Cardiac septum (tissue), 1 donor: ENCODE measurements at regions not wholly inside any gene's neighbourhood (a gene's known extent, or its start where the extent isn't known, plus 50 kb on each side); places are given as distances from the start of the nearest gene placed in this dataset.
"Not testable (repeated sequence)": the region's sequence is repeated elsewhere in the genome, so short reads cannot be mapped to it uniquely, and the experiment has no call there.

Source experiments
- DNase-seq: peaks from one replicate; pipeline ENCODE4 v3.0.0-alpha.2; 2020; ENCODE audit warnings: low spot score
- intact Hi-C: fragments of 100-400 bp; cut with DNase I; formaldehyde crosslinking; loops from one replicate; pipeline ENCODE4 v1.14.0; 2022
- donor health status: DM: no; HTN: no; CAD: no.

DNA sequence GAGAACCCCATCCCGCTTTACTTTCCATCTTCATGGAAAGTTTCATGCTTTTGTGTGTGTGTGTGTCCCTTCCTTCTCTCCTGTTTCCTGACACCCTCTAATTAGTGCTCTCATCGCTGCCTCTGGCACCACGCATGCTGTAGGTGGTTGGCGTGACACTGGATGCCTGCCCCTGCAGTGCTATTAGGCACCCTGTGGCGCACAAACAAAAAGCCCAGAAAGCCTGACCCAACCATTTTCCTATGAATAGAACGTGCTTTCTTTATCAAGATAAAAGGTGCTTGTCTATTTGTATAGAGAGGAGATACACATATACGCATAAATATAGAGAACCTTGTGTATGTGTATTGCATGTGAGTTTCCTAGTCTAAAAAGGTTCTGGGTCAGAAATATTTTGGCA, 120.8 kb upstream of the CDCA7L start:
- intact Hi-C loops, result no loop called here
- DNase-seq, result no peak

DNA sequence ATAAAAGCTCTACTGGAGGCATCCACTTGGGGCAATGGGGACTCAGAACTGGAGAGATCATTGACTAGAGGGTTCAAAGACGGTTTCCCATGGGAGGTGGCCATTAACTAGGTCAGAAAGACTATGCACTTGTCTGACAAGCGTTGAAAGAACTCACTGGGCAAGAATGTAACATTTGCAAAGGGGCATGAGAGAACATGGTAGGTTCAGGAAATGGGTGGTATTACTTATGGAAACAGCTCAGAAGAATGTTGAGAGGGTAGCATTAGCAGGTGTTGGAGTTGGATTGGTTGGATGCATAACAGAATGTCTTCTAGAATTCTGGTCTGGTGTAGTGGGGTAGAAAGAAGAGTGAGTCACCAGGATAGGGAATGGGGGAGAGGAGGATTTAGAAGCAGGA, 119.1 kb upstream of the CDCA7L start:
- intact Hi-C loops, result no loop called here
- DNase-seq, result no peak

DNA sequence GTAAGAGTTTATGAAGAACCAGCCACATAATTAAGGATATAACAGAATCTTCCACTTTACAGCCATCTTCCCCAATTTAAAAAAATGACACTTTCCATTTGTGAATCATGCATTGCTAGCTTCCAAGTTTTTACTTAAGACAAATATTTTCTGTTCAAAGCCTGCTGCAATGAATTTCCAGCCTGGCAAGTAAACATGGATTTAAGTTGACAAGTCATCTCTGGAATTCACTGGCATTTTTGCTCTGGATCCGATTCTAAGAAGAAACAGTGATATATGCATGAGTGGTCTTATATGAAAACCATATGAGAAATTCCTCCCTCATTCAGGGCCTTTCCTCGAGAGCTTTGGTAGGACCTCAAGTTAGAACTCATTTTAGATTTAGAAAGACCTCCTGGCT, 116.1 kb upstream of the CDCA7L start:
- DNase-seq, result no peak
- intact Hi-C loops, result no loop called here

DNA sequence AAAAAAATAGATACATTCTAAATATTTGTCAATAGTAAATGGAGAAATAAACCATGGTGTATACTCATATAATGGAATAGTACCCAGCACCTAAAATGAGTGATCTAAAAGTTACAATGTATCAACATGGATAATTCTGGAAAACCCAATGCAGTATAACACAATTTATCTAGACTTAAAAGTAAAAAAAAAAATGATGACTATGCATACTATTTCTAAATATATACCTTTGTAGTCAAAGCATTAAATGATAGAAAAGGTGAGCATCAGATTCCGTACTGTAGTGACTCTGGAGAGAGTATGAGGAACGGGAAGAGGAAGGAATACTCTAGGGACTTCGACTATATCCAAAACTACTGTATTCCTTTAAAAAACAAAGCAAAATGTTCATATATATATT, 115.2 kb upstream of the CDCA7L start:
- intact Hi-C loops, result no loop called here
- no peak for DNase-seq

DNA sequence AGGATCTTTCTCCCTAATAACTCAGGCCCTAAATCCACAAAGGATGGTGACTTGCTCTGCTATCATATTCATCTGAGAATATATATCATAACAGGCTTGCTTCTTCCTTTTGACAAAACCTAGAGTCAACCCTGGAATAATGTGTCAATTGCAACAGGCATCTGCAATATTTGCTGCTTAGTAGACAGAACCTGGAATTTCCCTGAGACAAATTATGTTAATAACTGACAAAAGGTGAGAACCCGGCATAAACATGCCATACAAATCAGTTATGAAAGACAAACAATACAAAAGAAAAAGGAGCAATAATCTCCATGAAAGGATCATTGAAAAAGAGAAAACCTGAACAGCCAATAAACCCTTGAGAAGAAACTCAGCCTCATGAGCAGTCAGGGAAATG, 114.5 kb upstream of the CDCA7L start:
- intact Hi-C loops, result no loop called here
- DNase-seq, result no peak

DNA sequence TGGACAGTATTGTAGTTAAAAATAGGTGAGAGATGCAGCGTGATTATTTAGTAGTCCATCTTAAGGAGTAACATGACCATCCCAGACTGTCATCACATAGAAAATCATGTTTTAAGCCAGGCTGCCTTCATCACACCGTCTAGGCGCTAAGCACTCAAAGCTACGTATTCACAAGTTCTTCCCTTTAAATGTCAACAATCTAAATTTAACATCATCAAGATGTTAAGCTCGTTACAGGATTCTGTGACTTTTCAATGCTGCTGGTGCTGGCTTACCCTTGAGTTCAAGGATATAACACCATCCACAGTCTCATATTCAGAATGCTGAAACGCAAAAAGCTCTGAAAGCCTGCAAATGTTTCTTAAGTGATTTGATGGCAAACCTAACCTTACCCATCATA, 109.5 kb upstream of the CDCA7L start:
- intact Hi-C loops, result no loop called here
- no peak for DNase-seq

DNA sequence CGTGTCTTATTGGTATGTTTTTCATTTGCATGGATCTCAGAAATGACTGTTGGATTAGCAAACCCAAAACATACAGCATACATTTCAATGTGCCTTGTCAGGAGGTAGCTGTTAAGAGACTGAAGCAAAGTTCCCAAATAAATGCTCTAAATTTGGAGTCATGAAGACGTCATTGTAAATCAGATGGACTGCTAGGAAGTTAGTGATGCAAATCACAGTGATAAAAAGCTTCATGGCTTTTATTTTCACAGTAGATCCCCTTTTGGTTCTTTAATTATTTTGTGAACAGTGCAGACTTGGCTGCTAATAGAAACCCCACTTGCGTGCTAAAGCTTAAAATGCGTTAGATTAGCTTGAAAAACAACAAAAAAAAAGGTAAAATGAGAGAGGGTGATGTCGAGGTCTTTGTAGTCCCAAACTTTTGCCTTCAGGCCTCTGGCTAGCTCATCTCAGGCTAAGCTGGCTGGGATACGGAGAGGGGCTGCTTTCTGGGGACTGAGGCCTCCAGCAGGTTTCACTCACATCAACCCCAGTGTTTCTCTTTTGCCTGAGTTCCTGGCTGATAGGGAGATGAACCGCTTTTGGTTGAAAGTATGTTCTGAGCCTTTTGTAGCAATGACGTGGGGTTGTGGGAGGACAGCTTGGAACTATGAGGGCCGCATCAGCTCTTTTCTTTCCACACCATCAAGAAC, 107.1 kb upstream of the CDCA7L start:
- intact Hi-C loops, result no loop called here
- no peak for DNase-seq

DNA sequence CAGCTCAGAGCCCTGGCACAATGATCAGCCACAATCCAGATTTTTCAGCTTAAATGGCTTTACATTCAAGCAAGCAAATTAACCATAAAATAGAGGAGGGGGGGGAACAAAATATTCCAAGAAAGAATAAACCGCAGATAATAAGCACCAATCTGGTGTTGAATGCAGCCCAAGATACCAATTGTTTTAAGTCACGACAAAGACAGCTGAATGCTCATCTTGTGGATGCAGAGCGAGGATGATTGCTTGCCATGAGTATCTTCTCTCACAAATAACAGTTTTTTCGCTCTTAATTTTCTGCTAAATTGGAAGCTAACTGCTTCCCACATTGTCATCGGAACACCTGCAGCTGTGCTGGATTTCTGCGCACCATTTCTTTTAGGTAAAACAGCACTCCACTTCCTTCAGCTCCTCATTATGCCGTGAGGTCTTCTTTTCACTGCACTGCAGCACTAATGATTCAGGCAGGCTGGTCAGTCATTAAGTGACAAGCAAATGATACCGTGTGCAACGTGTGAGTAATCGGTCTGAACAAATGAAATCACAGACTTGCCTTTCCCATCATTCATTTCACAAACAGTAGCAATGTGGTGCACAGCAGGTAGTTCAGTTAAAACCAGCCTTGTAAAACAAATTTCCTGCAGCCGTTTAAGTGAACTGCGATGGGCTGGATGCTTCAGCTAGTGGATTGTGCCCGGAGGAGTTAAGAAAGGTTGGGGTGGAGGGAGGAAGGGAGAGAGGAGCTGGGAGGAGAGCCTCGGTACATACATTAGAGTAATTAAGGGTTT, 106.4 kb upstream of the CDCA7L start:
- intact Hi-C loops, result no loop called here
- DNase-seq, result no peak

DNA sequence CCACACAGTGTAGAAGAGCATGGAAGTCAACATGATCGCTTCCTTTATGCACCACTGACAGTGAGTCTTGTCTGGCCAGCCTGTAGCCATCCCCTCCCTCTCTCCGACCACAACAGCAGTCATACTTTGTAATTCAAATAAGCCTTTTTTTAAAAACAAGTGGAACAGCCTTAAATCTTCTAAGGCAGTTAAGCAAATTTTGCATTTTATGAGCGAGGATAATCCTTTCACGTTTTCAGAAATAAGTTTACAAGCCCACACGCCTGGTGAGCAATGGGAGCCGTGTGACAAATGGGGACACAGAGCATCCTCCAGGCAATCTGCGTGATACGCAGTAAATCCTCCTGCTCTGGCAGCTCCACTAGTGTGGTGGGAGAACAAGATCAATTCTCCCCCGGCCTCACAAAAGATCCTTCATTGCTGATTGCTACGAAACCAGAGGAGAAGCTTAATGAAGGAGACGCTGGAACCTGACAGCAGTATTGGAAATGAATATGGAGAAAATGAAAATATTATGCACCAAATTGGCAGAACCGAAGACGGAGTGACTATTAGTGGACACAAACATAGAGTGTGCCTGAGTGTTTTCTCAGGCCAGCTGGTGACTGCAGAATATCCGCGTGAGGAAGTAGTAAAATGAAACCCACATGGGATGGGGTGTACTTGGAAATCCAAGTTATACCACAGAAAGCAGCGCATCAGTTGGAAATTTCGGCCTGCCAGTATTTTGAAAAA, 104.2 kb upstream of the CDCA7L start:
- DNase-seq, result no peak
- intact Hi-C loops, result no loop called here

DNA sequence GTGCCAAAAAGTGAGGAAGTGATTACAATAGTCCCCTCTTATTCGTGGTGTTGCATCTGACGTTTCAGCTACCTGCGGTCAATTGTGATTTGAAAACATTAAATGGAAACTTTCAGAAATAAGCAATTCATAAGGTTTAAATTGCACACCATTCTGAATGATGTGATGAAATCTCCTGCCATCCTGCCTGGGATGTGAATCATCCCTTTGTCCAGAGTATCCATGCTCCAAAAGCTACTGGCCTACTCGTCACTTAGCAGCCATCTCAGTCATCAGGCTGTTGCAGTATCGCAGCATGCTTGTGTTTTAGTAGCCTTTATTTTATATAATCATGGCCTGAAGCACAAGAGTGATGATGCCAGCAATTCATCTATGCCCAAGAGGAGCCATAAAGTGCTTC, 97.7 kb upstream of the CDCA7L start:
- intact Hi-C loops, result no loop called here
- DNase-seq, result no peak

DNA sequence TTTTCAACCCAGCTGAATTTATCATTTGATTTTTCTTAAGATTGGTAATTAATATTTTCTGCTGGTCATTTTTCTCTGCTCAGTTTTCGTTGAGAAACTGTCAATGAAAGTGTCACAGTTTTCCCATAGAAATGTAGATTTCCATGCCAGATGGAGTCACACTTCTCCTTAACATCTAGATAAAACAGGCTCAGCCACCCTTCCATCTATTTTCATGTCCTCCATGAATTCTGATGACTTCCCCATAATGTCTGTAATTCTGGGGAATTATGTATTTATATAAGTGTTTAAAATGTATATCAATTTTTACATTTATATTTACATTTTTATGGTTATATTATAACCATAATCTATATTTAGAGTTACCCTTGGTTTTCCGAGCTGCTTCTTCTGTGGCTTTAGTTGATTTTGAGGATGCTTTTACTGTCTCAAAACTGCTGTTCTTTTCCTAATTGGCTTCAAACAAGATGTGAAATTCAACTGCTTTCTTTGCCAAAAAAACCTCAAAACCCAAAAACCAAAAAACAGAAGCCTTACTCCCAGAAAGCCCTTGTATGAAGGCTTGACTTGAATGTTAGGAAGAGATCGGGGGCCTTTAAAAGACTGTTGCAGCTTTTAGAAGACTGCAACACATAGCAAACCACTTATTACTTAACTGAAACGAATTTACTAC, 95.4 kb upstream of the CDCA7L start:
- DNase-seq, result no peak
- intact Hi-C loops, result no loop called here

DNA sequence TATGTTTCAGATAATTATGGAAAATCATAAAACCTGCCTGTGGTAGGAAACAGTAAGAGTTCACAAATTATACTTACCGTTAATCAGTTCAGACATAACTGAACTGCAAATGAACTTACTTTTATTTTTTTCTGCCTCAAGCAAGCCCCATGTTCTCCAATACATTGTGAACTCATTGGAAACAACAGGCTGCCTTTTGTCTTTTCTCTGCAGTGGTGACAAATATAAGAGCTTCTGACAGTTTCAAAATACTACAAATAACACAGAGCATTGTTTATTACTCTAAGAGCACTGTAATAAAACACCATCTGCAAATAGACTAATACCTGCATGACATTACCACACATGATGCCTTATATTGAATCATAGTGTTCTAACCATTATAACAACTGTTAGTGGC, 94.0 kb upstream of the CDCA7L start:
- DNase-seq, result no peak
- intact Hi-C loops, result no loop called here

DNA sequence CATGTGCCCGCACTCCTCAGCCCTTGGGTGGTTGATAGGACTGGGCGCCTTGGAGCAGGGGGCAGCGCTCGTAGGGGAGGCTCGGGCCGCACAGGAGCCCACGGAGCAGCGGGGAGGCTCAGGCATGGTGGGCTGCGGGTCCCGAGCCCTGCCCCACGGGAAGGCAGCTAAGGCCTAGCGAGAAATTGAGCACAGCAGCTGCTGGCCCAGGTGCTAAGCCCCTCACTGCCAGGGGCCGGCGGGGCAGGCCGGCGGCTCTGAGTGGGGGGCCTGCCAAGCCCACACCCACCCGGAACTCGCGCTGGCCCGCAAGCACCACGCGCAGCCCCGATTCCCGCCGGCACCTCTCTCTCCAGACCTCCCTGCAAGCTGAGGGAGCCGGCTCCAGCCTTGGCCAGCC, 86.7 kb upstream of the CDCA7L start:
- intact Hi-C loops, DNase-seq: not testable (repeated sequence)

DNA sequence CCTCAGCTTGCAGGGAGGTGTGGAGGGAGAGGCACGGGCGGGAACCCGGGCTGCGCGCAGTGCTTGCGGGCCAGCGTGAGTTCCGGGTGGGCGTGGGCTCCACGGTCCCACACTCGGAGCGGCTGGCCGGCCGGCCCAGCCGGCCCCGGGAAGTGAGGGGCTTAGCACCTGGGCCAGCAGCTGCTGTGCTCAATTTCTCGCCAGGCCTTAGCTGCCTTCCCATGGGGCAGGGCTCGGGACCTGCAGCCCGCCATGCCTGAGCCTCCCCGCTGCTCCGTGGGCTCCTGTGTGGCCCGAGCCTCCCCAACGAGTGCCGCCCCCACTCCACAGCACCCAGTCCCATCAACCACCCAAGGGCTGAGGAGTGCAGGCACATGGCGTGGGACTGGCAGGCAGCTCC, 83.0 kb upstream of the CDCA7L start:
- DNase-seq, intact Hi-C loops: not testable (repeated sequence)

DNA sequence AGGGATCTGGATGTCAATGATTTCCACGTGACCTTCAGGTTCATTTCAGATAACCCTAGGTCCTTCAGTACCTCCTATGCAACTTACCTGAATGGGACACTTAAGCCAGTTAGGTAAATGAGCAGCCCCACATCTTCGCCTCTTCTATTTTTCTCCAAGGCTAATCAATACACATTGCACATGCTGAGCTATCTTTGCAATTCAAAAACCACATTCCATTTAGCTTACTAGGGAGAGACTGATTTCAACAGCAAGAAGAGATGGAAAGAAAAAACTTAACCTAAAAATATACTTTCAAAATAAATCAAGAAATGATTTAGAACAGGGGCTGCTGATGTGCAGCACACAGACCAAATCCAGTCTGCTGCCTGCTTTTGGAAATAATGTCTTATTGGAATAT, 81.8 kb upstream of the CDCA7L start:
- no peak for DNase-seq
- intact Hi-C loops, result no loop called here

DNA sequence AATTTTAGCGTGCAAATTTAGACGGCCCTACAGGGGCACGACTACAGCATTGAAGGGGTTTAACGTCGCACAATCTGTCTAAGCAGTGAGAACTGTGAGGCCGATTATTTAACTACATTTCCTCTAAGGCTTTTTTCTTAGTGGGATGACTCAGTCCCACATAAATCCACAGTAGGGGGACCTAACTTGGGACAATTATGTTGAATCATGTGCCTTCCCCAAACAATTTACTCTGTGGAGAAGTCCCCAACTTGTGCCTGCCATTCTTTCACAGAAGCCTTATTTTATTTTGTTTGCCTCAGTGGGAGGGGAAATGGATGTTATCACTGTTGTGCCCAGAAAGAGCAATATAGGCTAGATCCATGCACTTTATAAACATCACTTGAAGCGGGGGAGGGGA, 80.3 kb upstream of the CDCA7L start:
- intact Hi-C loops, result no loop called here

DNA sequence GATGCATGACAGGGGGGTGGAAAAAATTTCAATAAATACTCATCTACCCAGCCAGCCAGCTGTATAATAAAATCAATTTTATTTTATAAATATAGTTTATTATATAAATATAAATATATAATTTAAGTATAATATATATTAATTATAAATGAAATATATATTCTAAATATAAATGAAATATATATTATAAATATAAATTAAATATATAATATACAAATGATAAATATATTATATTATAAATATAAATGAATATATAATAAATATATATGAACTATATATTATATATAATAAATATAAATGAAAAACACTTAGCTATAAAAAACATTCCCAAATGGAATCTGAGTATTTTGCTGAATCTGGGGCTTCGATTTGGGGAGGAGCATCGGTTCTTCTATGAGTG, 79.4 kb upstream of the CDCA7L start:
- no peak for DNase-seq
- intact Hi-C loops, result no loop called here

More for the DNA sequence above, 80.3 kb upstream of the CDCA7L start:
- DNase-seq, result no peak

DNA sequence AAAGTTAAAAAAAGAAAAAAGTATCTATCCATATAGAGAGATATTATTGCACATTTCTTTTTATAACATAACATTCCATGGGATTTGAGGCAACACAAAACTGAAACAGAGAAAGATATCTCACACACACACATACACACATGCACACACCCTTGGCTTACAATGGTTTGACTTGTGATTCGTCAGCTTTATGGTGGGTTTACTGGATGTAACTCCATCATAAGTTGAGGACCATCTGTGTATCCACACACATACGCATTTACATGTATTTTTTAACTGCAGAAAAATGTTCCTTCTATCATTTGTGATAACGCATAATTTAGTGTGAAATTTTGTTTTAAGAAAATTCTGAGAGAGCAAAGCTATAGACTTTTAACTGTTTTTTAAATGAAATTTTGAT, 74.2 kb upstream of the CDCA7L start:
- intact Hi-C loops, result no loop called here

DNA sequence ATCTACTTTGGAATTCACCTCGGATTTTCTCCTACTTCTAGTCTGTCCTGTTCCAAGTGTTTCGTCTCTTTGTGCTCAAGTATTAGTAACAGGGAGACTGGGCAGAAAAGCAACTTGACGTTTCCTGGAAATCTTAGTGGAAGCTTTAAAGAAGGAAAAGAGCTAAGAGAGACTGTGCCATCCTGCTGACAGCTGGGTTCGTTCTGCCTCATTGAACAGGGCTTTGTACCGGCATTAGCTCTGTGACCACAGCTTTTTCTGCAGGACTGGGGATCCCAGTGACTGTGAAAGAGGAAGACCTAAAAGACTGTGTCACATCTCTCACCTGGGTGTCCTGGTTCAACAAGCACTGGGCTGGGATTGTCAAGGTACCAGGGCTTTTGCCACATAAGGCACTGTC, 70.8 kb upstream of the CDCA7L start:
- intact Hi-C loops, result no loop called here
- DNase-seq, result no peak

More for the DNA sequence above, 74.2 kb upstream of the CDCA7L start:
- DNase-seq, result no peak

DNA sequence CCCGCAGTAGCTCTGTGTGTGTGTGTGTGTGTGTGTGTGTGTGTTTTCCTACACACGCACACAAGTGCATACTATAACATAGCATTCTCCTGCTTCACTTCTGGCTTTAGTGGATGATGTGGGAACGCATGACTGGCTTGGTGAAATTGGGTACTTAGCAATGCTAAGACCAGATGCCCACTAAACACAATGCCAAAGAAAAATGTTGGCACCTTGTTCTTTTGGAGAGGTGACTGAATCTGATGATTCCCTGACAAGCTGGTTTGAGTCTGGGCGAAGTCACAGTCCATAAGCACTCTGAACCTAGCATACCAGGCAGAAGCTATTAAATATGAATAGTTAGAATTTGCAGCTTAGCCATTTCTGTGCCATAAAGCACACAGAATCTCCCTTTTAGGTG, 68.0 kb upstream of the CDCA7L start:
- no peak for DNase-seq
- intact Hi-C loops, result no loop called here
